ENCODE measurements at regions not wholly inside any gene's neighbourhood (a gene's known extent, or its start where the extent isn't known, plus 50 kb on each side); places are given as distances from the start of the nearest gene placed in this dataset.

DNA sequence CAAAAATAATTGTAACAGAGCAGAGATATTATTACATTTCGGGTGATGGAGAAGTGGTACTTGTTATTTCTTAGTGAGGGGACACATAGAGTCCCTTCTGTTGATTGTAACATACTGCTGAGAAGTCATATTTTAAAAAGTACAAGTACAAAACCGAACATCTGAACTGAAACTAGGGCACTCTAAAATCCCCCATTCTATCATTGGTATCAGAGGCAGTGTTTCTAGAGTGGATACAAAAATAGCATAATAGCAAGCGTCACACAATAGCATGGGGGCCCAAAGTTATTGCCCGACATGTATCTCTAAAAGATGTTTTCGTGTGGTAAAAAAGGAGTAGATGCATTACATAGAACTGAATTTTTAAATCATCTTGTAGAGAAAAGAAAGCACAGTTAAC lies 502.1 kb upstream of the SLC10A2 start:
- Histone ChIP-seq H3K4me3 (IDR thresholded peaks at IDR 0.05; ENCODE audit: insufficient read depth, low read depth, low read length) (no peak overlapping the region), H3K27ac (peak overlapping the region; percentile 92), H3K79me2 (ENCODE audit: insufficient read depth, low read depth) (no peaks in the 10 kb centered on the region), H2AFZ (ENCODE audit: low read depth) (peak overlapping the region; percentile 59), H3K4me1 (ENCODE audit: low read depth, poor library complexity, severe bottlenecking) (peaks cover 45% of the 10 kb centered on the region), H3K9ac (peak overlapping the region; percentile 39; the same call in 1 of the 2 replicates), H3K4me2 (peak overlapping the region; percentile 66), H4K20me1 (ENCODE audit: insufficient read depth) (no peaks in the 10 kb centered on the region), H3K36me3 (ENCODE audit: insufficient read depth) (no peaks in the 10 kb centered on the region), H3K27me3 (ENCODE audit: insufficient read depth, low read depth) (no peaks in the 10 kb centered on the region)
- TF ChIP-seq, protein P1, sequence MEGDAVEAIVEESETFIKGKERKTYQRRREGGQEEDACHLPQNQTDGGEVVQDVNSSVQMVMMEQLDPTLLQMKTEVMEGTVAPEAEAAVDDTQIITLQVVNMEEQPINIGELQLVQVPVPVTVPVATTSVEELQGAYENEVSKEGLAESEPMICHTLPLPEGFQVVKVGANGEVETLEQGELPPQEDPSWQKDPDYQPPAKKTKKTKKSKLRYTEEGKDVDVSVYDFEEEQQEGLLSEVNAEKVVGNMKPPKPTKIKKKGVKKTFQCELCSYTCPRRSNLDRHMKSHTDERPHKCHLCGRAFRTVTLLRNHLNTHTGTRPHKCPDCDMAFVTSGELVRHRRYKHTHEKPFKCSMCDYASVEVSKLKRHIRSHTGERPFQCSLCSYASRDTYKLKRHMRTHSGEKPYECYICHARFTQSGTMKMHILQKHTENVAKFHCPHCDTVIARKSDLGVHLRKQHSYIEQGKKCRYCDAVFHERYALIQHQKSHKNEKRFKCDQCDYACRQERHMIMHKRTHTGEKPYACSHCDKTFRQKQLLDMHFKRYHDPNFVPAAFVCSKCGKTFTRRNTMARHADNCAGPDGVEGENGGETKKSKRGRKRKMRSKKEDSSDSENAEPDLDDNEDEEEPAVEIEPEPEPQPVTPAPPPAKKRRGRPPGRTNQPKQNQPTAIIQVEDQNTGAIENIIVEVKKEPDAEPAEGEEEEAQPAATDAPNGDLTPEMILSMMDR (conservative IDR thresholded peaks at IDR 0.05; ENCODE audit: low read depth, low read length), result no peak

DNA sequence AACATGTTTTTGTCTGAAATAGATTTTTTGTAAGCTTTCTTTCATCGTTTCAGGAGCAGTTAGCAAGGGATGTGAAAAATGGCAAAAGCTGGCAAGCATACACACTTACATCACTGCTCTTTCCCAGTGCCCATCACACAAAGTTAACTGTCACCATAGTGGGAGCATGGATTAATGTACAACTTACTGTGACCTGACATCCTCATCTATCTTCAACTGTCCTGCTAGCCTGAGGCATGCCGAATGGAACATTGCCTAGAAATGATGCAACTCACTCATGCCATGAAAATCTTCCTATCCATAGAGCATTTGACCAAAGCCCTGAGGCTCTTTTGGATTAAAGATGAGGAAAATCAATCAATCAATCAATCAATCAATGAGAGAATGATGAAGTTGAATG lies 491.7 kb upstream of the SLC10A2 start:
- Histone ChIP-seq H2AFZ (ENCODE audit: low read depth) (no peak overlapping the region), H3K36me3 (ENCODE audit: insufficient read depth) (no peaks in the 10 kb centered on the region), H3K4me3 (IDR thresholded peaks at IDR 0.05; ENCODE audit: insufficient read depth, low read depth, low read length) (no peak overlapping the region), H3K4me2 (no peak overlapping the region), H3K79me2 (ENCODE audit: insufficient read depth, low read depth) (no peaks in the 10 kb centered on the region), H4K20me1 (ENCODE audit: insufficient read depth) (no peaks in the 10 kb centered on the region), H3K4me1 (ENCODE audit: low read depth, poor library complexity, severe bottlenecking) (no peaks in the 10 kb centered on the region), H3K27me3 (ENCODE audit: insufficient read depth, low read depth) (no peaks in the 10 kb centered on the region), H3K9ac (no peak overlapping the region), H3K27ac (no peak overlapping the region)
- TF ChIP-seq, protein P1 (conservative IDR thresholded peaks at IDR 0.05; ENCODE audit: low read depth, low read length), result no peak

DNA sequence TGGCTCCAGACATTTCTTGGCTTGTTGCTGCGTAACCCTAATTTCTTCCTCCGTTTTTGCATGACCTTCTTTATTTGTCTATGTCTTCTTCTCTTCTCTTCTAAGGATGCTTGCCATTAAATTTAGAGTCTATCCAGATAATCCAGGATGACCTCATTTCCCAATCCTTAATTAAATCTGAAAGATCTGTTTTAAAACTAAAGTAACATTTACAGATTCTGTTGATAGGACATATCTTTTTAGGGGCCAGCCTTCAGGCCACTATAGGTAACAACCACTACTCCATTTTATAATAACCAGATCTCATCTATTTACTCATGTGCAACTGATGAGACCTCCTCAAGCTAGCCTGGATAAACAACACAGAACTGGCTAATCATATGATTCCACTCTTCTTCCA lies 490.5 kb upstream of the SLC10A2 start:
- H3K4me2 ChIP-seq, result no peak overlapping the region
- no peaks in the 10 kb centered on the region for H3K79me2 ChIP-seq (ENCODE audit: insufficient read depth, low read depth)
- no peak overlapping the region for H3K27ac ChIP-seq
- no peak overlapping the region for H3K9ac ChIP-seq
- no peaks in the 10 kb centered on the region for H3K36me3 ChIP-seq (ENCODE audit: insufficient read depth)
- TF ChIP-seq, protein P1 (conservative IDR thresholded peaks at IDR 0.05; ENCODE audit: low read depth, low read length), result no peak
- no peaks in the 10 kb centered on the region for H3K4me1 ChIP-seq (ENCODE audit: low read depth, poor library complexity, severe bottlenecking)
- no peak overlapping the region for H3K4me3 ChIP-seq (IDR thresholded peaks at IDR 0.05; ENCODE audit: insufficient read depth, low read depth, low read length)
- H4K20me1 ChIP-seq (ENCODE audit: insufficient read depth), result no peaks in the 10 kb centered on the region
- no peak overlapping the region for H2AFZ ChIP-seq (ENCODE audit: low read depth)
- H3K27me3 ChIP-seq (ENCODE audit: insufficient read depth, low read depth), result no peaks in the 10 kb centered on the region

DNA sequence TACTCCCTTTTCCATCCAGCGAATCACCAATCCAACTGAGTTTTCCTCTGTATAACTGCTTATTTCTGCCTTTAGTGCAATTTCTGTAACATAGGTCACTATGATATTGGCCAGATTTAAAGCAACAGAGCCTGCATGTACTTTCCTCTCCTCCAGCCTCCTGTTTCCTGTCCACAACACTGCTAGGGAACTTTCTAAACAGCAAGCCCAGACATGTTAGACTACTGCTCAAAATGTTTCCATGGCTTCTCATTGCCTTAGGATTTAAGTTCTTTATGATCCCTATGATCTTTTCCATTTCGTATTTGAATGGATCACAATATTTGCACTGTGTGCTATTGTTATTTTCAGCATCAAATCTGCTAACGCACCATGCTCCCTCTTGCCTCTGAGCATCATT lies 481.7 kb upstream of the SLC10A2 start:
- H3K9ac ChIP-seq, result no peak overlapping the region
- H3K4me2 ChIP-seq, result no peak overlapping the region
- H4K20me1 ChIP-seq (ENCODE audit: insufficient read depth), result no peaks in the 10 kb centered on the region
- no peak overlapping the region for H3K4me3 ChIP-seq (IDR thresholded peaks at IDR 0.05; ENCODE audit: insufficient read depth, low read depth, low read length)
- H3K27me3 ChIP-seq (ENCODE audit: insufficient read depth, low read depth), result no peaks in the 10 kb centered on the region
- no peaks in the 10 kb centered on the region for H3K4me1 ChIP-seq (ENCODE audit: low read depth, poor library complexity, severe bottlenecking)
- H2AFZ ChIP-seq (ENCODE audit: low read depth), result no peak overlapping the region
- TF ChIP-seq, protein P1 (conservative IDR thresholded peaks at IDR 0.05; ENCODE audit: low read depth, low read length), result no peak
- no peaks in the 10 kb centered on the region for H3K79me2 ChIP-seq (ENCODE audit: insufficient read depth, low read depth)
- no peaks in the 10 kb centered on the region for H3K36me3 ChIP-seq (ENCODE audit: insufficient read depth)
- no peak overlapping the region for H3K27ac ChIP-seq

Data from KMS-11 (cell line).